ENCODE measurements at regions not wholly inside any gene's neighbourhood (a gene's known extent, or its start where the extent isn't known, plus 50 kb on each side); places are given as distances from the start of the nearest gene placed in this dataset.

- TF ChIP-seq, protein P1, sequence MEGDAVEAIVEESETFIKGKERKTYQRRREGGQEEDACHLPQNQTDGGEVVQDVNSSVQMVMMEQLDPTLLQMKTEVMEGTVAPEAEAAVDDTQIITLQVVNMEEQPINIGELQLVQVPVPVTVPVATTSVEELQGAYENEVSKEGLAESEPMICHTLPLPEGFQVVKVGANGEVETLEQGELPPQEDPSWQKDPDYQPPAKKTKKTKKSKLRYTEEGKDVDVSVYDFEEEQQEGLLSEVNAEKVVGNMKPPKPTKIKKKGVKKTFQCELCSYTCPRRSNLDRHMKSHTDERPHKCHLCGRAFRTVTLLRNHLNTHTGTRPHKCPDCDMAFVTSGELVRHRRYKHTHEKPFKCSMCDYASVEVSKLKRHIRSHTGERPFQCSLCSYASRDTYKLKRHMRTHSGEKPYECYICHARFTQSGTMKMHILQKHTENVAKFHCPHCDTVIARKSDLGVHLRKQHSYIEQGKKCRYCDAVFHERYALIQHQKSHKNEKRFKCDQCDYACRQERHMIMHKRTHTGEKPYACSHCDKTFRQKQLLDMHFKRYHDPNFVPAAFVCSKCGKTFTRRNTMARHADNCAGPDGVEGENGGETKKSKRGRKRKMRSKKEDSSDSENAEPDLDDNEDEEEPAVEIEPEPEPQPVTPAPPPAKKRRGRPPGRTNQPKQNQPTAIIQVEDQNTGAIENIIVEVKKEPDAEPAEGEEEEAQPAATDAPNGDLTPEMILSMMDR (IDR thresholded peaks at IDR 0.05), result no peak
- no peak for TF ChIP-seq POLR2A (IDR thresholded peaks at IDR 0.05)
- TF ChIP-seq EP300 (IDR thresholded peaks at IDR 0.05), result no peak
Observed at GRCh38 chr16:6955303-6955702, 377.3 kb upstream of the RBFOX1 start.
